HG03432 (cell line): ENCODE measurements at regions not wholly inside any gene's neighbourhood (a gene's known extent, or its start where the extent isn't known, plus 50 kb on each side); places are given as distances from the start of the nearest gene placed in this dataset.
"Not testable (repeated sequence)": the region's sequence is repeated elsewhere in the genome, so short reads cannot be mapped to it uniquely, and the experiment has no call there.

Experiments used
- ATAC-seq: cut with Tn5 transposase; IDR thresholded peaks from one replicate; pipeline ENCODE4 v1.9.1; 2021; ENCODE audit warnings: mild to moderate bottlenecking, moderate library complexity; ENCODE audit not compliant: unreplicated experiment

GRCh38 chr9:110076894-110077725 lies 130.8 kb downstream of the C9orf152 start:
- no peak for ATAC-seq

DNA sequence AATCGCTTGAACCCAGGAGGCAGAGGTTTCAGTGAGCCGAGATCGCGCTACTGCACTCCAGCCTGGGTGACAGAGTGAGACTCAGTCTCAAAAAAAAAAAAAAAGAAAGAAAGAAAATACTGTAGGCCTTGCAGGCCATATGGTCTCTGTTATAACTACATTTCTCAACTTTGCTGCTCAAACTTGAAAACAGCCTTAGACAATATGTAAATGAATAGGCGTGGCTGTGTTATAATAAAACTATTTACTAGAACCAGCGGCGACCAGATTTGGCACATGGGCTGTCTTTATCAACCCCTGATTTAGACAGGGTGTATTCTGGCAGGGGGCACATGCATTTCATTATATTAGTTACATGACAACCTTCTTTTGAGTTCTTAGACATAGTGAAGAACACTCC lies 130.0 kb downstream of the C9orf152 start:
- no peak for ATAC-seq

GRCh38 chr9:110078604-110079003 lies 129.4 kb downstream of the C9orf152 start:
- no peak for ATAC-seq

GRCh38 chr9:110081395-110081794 lies 126.6 kb downstream of the C9orf152 start:
- no peak for ATAC-seq

DNA sequence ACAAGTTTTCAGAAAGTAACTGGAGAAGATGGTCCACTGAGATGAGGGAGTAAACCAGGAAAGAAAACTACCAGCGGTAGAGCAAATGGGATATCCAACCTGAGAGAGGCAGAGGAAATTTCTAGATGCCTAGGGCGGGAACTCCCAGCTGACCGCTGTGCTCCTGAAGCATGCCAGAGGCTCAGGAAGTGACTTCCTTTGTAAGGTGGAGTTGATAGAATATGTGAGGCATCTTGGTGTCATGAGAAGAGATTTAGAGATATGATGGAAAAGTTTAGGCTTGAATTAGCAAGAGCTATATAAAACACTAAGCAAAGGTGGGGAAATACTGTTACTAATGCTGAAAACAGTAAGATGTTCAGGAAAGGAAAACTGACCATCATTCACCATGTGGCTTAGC lies 124.1 kb downstream of the C9orf152 start:
- no peak for ATAC-seq

DNA sequence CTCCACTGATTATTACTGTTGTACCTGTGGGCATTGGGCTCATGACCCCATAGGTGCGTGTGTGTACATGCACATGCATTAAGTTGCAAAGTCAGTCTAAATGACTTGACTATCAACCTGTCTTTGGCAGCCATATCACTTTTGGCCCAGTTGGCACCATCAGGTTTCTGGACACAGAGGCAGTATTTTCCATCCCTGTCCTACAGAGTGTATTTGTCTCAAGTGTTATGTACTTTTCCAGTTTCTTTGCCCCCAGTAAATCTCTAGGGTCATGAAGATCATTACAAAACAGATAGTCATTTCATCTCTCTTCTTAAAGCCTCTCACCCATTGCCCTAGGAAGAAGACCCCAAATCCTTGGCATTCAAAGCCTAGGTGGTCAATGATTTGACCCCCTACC lies 121.4 kb downstream of the C9orf152 start:
- no peak for ATAC-seq

DNA sequence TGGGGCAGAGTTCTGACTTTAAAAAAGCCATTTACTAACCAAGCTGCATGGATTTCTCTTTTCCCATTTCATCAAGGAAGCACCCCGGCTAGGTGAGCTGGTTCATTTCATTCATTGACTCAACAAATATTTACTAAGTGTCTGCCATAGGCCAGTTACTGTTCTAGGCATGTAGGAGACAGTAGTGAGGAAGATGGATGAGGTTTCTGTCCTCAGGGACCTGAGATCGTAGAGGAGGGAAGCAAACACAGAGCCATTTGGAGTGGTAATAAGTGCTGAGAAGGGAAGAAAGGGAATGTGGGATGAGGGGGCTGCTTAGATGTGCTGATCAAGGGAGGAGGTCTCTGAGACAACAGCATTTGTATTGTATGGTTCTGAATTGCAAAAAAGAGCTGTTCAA lies 120.4 kb downstream of the C9orf152 start:
- no peak for ATAC-seq

DNA sequence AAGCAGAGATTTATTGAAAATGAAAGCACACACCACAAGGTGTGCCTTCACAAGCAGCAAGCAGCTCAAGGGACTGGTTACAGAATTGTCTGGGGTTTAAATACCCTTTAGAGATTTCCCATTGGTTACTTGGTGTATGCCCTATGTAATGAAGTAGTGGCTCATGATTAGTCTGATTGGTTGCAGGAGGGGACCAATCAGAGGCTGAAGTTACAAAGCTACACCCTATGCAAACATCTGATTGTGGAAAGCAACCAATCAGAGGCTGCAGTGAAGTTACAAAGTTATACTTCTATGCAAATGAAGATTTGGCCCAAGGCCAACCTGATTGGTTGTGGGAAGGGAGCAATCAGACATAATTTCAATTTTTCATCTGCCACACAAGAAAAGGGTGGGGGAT lies 119.9 kb downstream of the C9orf152 start:
- no peak for ATAC-seq

DNA sequence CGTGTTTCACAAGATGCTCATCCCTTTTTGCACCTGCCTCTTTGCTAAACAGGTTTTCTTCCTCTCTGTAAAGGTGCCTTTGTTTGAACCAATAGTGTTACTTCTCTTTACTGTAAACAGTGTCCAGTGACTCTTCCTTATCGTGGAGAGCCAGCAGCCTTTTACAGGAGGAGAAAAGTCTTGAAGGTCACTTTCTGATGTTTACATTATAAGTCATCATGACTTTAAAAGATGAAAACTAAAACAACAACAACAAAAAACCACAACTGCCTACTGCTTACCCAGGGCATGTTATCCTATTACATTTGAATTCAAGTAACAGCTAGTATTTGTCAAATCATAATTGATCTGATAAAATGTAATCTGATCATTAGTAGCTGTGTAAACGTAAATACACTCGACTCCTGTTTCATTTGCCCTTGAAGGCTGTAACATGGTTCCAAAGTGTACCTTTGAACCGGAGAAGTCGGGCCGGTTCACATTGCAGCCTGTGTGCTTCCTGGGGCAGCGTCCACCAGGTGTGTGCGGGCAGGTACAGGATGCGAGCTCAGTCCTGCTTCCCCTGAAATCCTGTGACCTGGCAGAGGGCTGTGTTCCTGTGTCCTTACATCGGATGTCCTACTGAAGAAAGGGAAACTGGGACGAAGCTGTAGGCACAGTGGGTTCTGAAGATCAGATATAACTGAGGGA lies 118.1 kb downstream of the C9orf152 start:
- ATAC-seq = no peak

DNA sequence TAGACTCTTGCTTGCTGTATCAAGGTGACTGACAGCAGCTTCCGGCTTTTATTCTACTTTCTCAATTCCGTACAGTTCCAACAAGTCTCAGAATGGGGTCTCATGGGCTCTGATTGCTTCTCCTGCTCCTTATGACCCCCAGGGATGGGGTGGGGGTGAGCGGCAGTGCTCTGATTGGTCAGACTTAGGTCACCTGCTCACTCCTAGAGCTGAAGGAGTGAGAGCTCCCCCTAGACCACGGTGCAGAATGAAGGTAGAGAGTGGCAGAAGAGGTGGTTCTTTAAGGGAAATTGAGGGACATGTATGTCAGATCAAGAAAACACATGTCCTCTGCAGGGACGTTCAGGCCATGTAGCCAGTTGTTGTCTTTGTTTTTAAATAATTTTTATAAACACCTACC lies 115.2 kb downstream of the C9orf152 start:
- no peak for ATAC-seq

GRCh38 chr9:110093417-110093816 lies 114.5 kb downstream of the C9orf152 start:
- ATAC-seq = no peak

- no peak for ATAC-seq
These were observed 114.1 kb downstream of the C9orf152 start for GRCh38 chr9:110093871-110094270.

DNA sequence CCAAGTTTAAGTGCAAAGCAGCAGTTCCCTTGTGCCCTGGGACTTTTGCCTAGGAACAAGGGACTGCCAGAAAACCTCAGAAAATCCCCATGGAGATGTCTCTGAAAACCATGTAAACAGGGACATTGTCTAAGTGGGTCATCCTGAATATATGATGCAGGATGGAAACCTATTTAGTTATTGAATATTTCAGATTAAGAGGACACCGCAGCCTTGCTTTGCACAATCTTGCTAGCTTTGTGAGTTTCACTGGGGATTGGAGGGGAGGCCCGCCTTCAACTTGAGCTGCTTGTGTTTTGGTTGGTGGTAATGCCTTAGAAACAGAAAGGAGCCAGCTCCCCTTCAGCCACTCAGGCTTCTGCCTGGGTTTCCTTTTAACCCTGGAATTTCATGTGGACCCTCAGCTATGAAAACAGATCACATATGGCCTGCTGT lies 112.8 kb downstream of the C9orf152 start:
- ATAC-seq = no peak

- ATAC-seq = no peak
These were observed 112.2 kb downstream of the C9orf152 start for GRCh38 chr9:110095776-110096175.

DNA sequence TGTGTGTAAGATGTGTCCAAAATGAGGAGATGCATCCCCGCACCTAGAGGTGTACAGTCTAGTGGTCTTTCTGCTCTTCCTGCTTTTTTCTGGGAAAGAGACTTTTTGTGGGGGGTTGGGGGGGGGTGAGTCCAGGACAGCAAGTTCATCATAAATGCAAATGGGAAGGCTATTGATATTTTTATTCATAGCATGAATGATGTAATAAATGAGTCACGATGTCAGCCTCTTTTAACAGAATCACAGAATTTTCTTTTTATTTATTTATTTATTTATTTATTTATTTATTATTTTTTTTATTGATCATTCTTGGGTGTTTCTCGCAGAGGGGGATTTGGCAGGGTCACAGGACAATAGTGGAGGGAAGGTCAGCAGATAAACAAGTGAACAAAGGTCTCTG lies 111.3 kb downstream of the C9orf152 start:
- ATAC-seq = not testable (repeated sequence)

- no peak for ATAC-seq
These were observed 108.5 kb downstream of the C9orf152 start for GRCh38 chr9:110099236-110100095.

GRCh38 chr9:110101531-110102161 lies 106.3 kb downstream of the C9orf152 start:
- ATAC-seq = peak; percentile 89

- no peak for ATAC-seq
These were observed 104.7 kb downstream of the C9orf152 start for GRCh38 chr9:110103257-110103656.

DNA sequence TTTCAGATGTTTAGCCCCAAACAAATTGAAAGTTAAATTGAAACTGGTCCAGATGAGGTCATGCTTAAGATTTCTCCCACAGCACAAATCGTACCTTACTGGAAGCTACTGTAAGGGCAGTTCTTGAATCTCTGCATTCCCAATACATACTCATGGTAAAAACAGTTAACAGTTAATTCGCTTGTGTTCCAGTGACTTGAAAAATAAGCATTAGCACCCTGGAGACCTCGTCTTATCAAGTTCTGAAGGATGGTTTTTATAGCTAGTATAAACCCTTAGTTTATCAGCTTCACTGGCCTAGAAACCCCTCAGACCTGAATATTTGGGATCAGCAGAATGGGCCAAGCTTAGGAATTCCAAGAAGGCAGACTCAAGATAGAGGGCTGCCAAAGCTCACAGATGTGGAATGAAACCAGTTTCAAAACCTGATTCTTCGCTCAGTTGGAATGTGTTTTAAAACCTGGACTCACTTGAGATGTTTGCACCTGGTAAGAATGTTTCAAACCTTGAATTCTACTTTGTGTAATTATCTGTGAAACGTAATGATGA lies 103.6 kb downstream of the C9orf152 start:
- no peak for ATAC-seq

- no peak for ATAC-seq
These were observed 102.9 kb downstream of the C9orf152 start for GRCh38 chr9:110105107-110105506.

- no peak for ATAC-seq
These were observed 101.3 kb downstream of the C9orf152 start for GRCh38 chr9:110106661-110107060.
